ENCODE measurements at regions not wholly inside any gene's neighbourhood (a gene's known extent, or its start where the extent isn't known, plus 50 kb on each side); places are given as distances from the start of the nearest gene placed in this dataset.

GRCh38 chr15:79161837-79162508 lies 71.4 kb upstream of the RASGRF1 start:
- WGBS, 3 donors: 0 to 76% (median 36%) methylated on average over 1 of the region's 1 CpG
- intact Hi-C loops (cut with DNase I): no loop called here
- no peak overlapping the region for H3K4me3 ChIP-seq
- DNase-seq (no peak), ATAC-seq (no peak)
- no peaks in the 10 kb centered on the region for H3K36me3 ChIP-seq (ENCODE audit: insufficient read depth in 1 of 2, low read depth in 1 of 2)
- H3K9me3 ChIP-seq: no peaks in the 10 kb centered on the region
- no peaks in the 10 kb centered on the region for H3K27me3 ChIP-seq (ENCODE audit: insufficient read depth in 3 of 3, low read length in 2 of 3)
- no peak for TF ChIP-seq CTCF (IDR thresholded peaks at IDR 0.05)
- no peak overlapping the region for H3K27ac ChIP-seq
- H3K4me1 ChIP-seq: no peaks in the 10 kb centered on the region

- peak in 1 of 2 donors; percentile 62 for DNase-seq
- H3K27ac ChIP-seq: no peak overlapping the region
- 54 to 60% (median 58%) methylated on average over 2 of the region's 2 CpGs for WGBS, 3 donors
- no peak for TF ChIP-seq CTCF (IDR thresholded peaks at IDR 0.05)
- H3K4me1 ChIP-seq: no peaks in the 10 kb centered on the region
- ATAC-seq: peak in 2 of 4 donors; percentile 66 to 76
- no peak overlapping the region for H3K4me3 ChIP-seq
- intact Hi-C loops (cut with DNase I): no loop called here
- H3K9me3 ChIP-seq: no peaks in the 10 kb centered on the region
- no peaks in the 10 kb centered on the region for H3K36me3 ChIP-seq (ENCODE audit: insufficient read depth in 1 of 2, low read depth in 1 of 2)
- H3K27me3 ChIP-seq (ENCODE audit: insufficient read depth in 3 of 3, low read length in 2 of 3): no peaks in the 10 kb centered on the region
Observed at GRCh38 chr15:79160211-79160610, 69.6 kb upstream of the RASGRF1 start.

GRCh38 chr15:79157631-79158592 lies 67.3 kb upstream of the RASGRF1 start:
- DNase-seq (no peak), ATAC-seq (no peak)
- Histone ChIP-seq H3K4me3 (no peak overlapping the region), H3K27me3 (ENCODE audit: insufficient read depth in 3 of 3, low read length in 2 of 3) (no peaks in the 10 kb centered on the region), H3K36me3 (ENCODE audit: insufficient read depth in 1 of 2, low read depth in 1 of 2) (no peaks in the 10 kb centered on the region), H3K9me3 (no peaks in the 10 kb centered on the region), H3K27ac (no peak overlapping the region), H3K4me1 (no peaks in the 10 kb centered on the region)
- intact Hi-C loops (cut with DNase I): no loop called here
- no peak for TF ChIP-seq CTCF (IDR thresholded peaks at IDR 0.05)
- 78 to 79% (median 79%) methylated on average over 13 of the region's 13 CpGs for WGBS, 3 donors

GRCh38 chr15:79156704-79157375 lies 66.3 kb upstream of the RASGRF1 start:
- TF ChIP-seq CTCF (IDR thresholded peaks at IDR 0.05): no peak
- Histone ChIP-seq H3K9me3 (no peaks in the 10 kb centered on the region), H3K4me1 (no peaks in the 10 kb centered on the region), H3K27me3 (ENCODE audit: insufficient read depth in 3 of 3, low read length in 2 of 3) (no peaks in the 10 kb centered on the region), H3K36me3 (ENCODE audit: insufficient read depth in 1 of 2, low read depth in 1 of 2) (no peaks in the 10 kb centered on the region), H3K27ac (no peak overlapping the region), H3K4me3 (no peak overlapping the region)
- ATAC-seq (no peak), DNase-seq (no peak)
- WGBS, 3 donors: 75 to 87% (median 85%) methylated on average over 7 of the region's 7 CpGs
- intact Hi-C loops (cut with DNase I): no loop called here

Data from psoas muscle (tissue), 7 donors.